Neural crest cell (in vitro differentiated cells): ENCODE measurements at regions not wholly inside any gene's neighbourhood (a gene's known extent, or its start where the extent isn't known, plus 50 kb on each side); places are given as distances from the start of the nearest gene placed in this dataset.

Source experiments
- DNase-seq: peaks from one replicate; pipeline ENCODE4 v3.0.0; 2021; ENCODE audit warnings: low read depth, mixed read lengths, low spot score
- H3K27ac Mint-ChIP-seq: one replicate; pipeline ENCODE4 v1.8.0; 2021; ENCODE audit warnings: mild to moderate bottlenecking, mixed read lengths; ENCODE audit not compliant: unreplicated experiment
- H3K27me3 Mint-ChIP-seq: 2 replicates; pipeline ENCODE4 v1.8.0; 2021; ENCODE audit warnings: low read depth, mild to moderate bottlenecking, mixed read lengths
- H3K36me3 Mint-ChIP-seq: 2 replicates; pipeline ENCODE4 v1.8.0; 2021; ENCODE audit warnings: low read depth, mild to moderate bottlenecking, mixed read lengths
- H3K4me1 Mint-ChIP-seq: 2 replicates; pipeline ENCODE4 v1.8.0; 2021; ENCODE audit warnings: mixed read lengths
- H3K4me3 Mint-ChIP-seq: one replicate; pipeline ENCODE4 v1.8.0; 2021; ENCODE audit warnings: mild to moderate bottlenecking, mixed read lengths
- H3K9me3 Mint-ChIP-seq: 2 replicates; pipeline ENCODE4 v1.8.0; 2021; ENCODE audit warnings: mixed read lengths
- TF ChIP-seq, protein P1 (sequence below): fragments of 200-600 bp; sonication (generic); conservative IDR thresholded peaks from 2 replicates; pipeline ENCODE4 v1.5.0; 2021; ENCODE audit warnings: antibody characterized with exemption, mild to moderate bottlenecking

DNA sequence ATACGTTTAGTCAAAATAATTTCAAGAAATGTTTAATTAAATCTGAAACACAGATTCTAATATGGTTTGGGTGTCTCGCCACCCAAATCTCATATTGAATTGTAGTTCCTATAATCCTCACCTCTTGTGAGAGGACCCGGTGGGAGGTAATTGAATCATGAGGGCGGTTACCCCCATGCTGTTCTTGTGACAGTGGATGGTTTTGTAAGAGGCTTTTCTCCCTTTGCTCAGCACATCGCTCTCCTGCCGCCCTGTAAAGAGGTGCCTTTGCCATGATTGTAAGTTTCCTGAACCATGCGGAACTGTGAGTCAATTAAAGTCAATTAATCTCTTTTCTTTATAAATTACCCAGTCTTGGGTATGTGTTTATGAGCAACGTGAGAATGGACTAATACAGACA lies 1045.1 kb upstream of the POU3F3 start:
- Mint-ChIP-seq H3K4me3 (no peak overlapping the region), H3K4me1 (no peaks in the 10 kb centered on the region), H3K36me3 (no peaks in the 10 kb centered on the region), H3K27me3 (no peaks in the 10 kb centered on the region), H3K9me3 (peaks cover 3% of the 10 kb centered on the region), H3K27ac (no peak overlapping the region)
- TF ChIP-seq, protein P1, sequence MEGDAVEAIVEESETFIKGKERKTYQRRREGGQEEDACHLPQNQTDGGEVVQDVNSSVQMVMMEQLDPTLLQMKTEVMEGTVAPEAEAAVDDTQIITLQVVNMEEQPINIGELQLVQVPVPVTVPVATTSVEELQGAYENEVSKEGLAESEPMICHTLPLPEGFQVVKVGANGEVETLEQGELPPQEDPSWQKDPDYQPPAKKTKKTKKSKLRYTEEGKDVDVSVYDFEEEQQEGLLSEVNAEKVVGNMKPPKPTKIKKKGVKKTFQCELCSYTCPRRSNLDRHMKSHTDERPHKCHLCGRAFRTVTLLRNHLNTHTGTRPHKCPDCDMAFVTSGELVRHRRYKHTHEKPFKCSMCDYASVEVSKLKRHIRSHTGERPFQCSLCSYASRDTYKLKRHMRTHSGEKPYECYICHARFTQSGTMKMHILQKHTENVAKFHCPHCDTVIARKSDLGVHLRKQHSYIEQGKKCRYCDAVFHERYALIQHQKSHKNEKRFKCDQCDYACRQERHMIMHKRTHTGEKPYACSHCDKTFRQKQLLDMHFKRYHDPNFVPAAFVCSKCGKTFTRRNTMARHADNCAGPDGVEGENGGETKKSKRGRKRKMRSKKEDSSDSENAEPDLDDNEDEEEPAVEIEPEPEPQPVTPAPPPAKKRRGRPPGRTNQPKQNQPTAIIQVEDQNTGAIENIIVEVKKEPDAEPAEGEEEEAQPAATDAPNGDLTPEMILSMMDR = no peak
- no peak for DNase-seq

DNA sequence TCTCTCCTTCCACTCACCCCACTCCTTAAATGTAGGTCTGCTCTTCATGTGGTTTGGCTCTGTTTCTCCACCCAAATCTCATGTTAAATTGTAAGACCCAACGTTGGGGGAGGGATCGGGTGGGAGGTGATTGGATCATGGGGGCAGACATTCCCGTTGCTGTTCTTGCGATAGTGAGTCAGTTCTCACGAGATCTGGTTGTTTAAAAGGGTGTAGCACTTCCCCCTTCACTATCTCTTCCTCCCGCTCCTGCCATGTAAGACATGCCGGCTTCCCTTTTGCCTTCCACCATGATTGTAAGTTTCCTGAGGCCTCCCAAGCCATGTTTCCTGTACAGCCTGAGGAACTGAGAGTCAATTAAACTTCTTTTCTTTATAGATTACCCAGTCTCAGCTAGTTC lies 1044.5 kb upstream of the POU3F3 start:
- Mint-ChIP-seq H3K27ac (no peak overlapping the region), H3K36me3 (no peaks in the 10 kb centered on the region), H3K9me3 (peaks cover 3% of the 10 kb centered on the region), H3K4me1 (no peaks in the 10 kb centered on the region), H3K4me3 (no peak overlapping the region), H3K27me3 (no peaks in the 10 kb centered on the region)
- DNase-seq = no peak
- TF ChIP-seq, protein P1 = no peak

DNA sequence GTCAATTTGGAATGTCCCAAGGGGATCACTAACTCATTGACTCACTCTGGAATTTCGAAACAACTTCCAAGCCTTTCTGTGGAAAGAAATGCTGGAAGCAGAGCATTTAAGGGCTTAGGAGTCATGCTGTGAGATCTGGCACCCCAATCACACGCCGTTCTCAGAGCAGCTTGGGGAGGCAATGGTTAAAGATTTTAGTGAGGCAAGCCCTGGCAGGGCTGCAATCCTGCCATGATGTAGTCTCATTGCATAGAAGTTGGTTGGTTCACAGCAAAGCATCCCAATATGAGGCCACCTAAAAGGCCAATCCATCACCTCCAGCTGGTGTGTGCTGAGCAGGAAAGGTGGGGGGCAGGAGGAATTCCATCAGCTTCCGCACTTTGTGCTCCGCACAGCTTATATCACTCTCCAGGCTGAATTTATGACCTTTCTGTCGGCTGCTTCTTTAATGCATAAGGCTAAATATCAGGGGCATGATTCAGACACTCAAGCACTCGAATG lies 1043.9 kb upstream of the POU3F3 start:
- no peak for DNase-seq
- TF ChIP-seq, protein P1 = no peak
- Mint-ChIP-seq H3K4me1 (no peaks in the 10 kb centered on the region), H3K4me3 (no peak overlapping the region), H3K27me3 (no peaks in the 10 kb centered on the region), H3K27ac (no peak overlapping the region), H3K36me3 (no peaks in the 10 kb centered on the region), H3K9me3 (peaks cover 3% of the 10 kb centered on the region)

DNA sequence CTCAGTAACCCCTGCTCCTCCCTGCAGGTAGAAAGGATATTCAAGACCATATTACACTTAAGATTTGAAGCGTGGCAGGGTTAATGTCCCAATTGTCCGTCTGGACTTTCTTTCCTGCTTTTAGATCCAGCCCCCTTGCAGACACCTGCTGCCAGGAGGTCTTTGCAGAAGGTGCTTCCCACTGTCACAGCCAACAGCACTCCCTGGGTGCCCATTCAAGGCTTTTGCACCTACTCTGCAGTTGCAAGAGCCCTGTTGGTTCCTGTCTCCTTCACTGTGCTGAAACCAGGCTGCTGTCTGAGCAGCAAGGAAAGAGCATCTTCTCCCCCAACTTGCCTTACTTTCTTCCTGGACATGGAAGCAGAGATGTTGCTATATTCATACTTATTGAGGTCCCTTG lies 1043.0 kb upstream of the POU3F3 start:
- H3K9me3 Mint-ChIP-seq = peaks cover 3% of the 10 kb centered on the region
- DNase-seq = no peak
- H3K27ac Mint-ChIP-seq = no peak overlapping the region
- H3K36me3 Mint-ChIP-seq = no peaks in the 10 kb centered on the region
- no peaks in the 10 kb centered on the region for H3K27me3 Mint-ChIP-seq
- H3K4me3 Mint-ChIP-seq = no peak overlapping the region
- H3K4me1 Mint-ChIP-seq = no peaks in the 10 kb centered on the region
- TF ChIP-seq, protein P1 = no peak

DNA sequence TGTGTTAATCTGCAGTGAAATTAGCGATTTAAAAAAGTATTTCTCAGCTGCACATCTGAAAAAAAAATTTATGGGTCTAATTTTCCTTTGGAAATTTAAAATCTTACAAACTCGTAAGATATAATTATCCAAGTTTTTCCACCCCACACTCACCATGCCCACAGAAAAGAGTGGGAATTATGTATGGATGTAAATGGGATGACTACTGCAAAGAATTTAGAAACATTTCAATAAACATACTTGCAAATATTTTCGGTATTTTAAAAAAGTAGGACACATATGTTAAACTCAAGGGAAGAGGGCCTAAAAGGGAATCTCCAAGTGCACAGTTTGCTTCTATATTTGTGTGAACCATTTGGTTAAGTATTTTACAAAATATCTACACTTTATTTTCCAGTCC lies 1039.9 kb upstream of the POU3F3 start:
- TF ChIP-seq, protein P1 = no peak
- no peak for DNase-seq
- no peaks in the 10 kb centered on the region for H3K36me3 Mint-ChIP-seq
- H3K4me3 Mint-ChIP-seq = no peak overlapping the region
- H3K27ac Mint-ChIP-seq = no peak overlapping the region
- H3K4me1 Mint-ChIP-seq = no peaks in the 10 kb centered on the region
- H3K27me3 Mint-ChIP-seq = no peaks in the 10 kb centered on the region
- H3K9me3 Mint-ChIP-seq = no peaks in the 10 kb centered on the region

DNA sequence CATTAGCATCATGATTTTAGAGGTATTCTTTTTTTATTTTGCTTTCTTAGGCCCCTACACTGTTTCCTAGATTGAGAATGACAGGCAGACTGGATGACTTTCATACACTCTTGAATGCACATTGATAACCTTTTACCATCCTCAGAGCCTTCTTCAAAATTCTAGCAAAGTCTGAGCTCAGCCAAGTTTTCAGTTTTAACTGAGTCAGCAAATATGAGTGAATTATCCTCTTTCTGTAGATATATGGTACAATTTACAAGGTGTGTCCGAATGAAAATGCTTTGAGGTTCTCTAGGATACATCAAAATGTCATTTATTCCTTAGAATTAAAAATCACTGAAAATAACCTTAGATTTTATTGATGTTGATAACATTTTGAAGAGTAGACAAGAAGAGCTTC lies 1038.2 kb upstream of the POU3F3 start:
- TF ChIP-seq, protein P1 = no peak
- no peak for DNase-seq
- H3K4me3 Mint-ChIP-seq = no peak overlapping the region
- no peaks in the 10 kb centered on the region for H3K27me3 Mint-ChIP-seq
- no peaks in the 10 kb centered on the region for H3K9me3 Mint-ChIP-seq
- H3K4me1 Mint-ChIP-seq = no peaks in the 10 kb centered on the region
- no peaks in the 10 kb centered on the region for H3K36me3 Mint-ChIP-seq
- no peak overlapping the region for H3K27ac Mint-ChIP-seq
